ENCODE measurements at regions not wholly inside any gene's neighbourhood (a gene's known extent, or its start where the extent isn't known, plus 50 kb on each side); places are given as distances from the start of the nearest gene placed in this dataset.
A peak's percentile ranks its signal among the peaks of the same experiment; 100 is the strongest.

DNA sequence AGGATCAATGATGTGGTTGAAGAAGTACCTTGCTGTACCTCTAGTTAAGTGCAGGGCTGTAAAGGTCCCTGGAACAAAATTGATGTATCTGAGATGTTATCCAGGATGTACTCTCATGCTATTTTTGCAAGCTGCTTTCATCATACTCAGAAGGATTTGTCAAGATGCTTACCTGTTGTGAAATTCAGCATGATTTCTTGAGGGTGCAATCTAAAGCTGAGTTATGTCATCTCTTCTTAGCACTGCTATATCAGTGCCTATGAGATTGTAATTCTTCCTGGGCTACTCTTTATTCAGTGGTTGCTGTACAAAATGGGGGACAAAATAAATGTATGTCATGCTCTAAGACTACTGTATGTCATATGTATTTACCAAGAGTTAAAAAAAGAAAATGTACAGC lies 340.7 kb upstream of the LMO3 start:
- Histone ChIP-seq H3K4me3 (ENCODE audit: low read length) (no peak overlapping the region), H3K4me1 (ENCODE audit: control insufficient read depth, insufficient read depth, low read length) (no peaks in the 10 kb centered on the region), H3K27ac (ENCODE audit: low read length) (no peak overlapping the region), H3K27me3 (ENCODE audit: control insufficient read depth, insufficient read depth, low read length) (no peaks in the 10 kb centered on the region), H3K36me3 (ENCODE audit: control insufficient read depth, insufficient read depth, low read length) (no peaks in the 10 kb centered on the region), H3K9me3 (ENCODE audit: control insufficient read depth, low read depth, low read length) (no peaks in the 10 kb centered on the region)
- DNase-seq, result no peak

DNA sequence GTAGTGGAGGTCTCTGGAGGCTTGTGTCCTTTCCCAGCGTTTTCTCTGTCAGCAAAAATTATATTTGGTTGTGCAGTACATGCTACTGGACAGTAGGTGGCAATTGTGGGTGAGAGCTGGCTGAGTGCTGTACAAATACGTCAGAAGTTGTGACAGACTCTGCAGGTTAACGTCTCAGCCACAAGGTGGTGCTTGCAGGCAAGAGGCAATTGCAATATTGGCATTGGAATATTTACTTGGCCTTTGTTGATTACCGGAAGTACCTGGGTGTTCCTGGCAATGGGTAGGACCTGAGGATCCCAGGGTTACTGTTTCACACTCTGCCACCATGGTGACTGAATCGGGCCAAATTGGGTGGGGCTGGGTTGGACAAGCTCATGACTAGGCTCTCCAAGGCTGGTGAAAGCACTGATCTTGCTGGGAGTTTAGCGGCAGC lies 333.9 kb upstream of the LMO3 start:
- WGBS (ENCODE audit: insufficient coverage, low lambda C conversion rate), result no CpG with 5 or more reads among the region's 6 CpGs
- peak; percentile 3 for DNase-seq
- Histone ChIP-seq H3K4me1 (ENCODE audit: control insufficient read depth, insufficient read depth, low read length) (no peaks in the 10 kb centered on the region), H3K4me3 (ENCODE audit: low read length) (no peak overlapping the region), H3K36me3 (ENCODE audit: control insufficient read depth, insufficient read depth, low read length) (no peaks in the 10 kb centered on the region), H3K27ac (ENCODE audit: low read length) (no peak overlapping the region), H3K9me3 (ENCODE audit: control insufficient read depth, low read depth, low read length) (no peaks in the 10 kb centered on the region), H3K27me3 (ENCODE audit: control insufficient read depth, insufficient read depth, low read length) (no peaks in the 10 kb centered on the region)

DNA sequence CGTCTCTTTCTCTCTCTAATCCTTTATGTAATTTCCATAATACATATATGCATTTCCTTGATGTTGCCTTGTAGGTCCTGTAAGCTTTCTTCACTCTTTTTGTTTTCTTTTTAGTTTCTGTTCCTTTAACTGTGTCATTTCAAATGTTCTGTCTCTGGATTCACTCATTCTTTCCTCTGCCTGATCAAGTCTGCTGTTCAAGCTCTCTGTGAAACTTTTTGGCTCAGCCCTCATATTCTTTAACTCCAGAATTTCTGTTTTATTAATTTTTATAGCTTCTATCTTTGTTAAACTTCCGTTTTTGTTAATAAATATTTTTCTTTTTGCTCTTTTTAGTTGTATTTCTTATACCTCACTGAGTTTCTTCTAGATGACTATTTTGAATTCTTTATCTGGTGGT lies 321.3 kb upstream of the LMO3 start:
- Histone ChIP-seq H3K36me3 (ENCODE audit: control insufficient read depth, insufficient read depth, low read length) (no peaks in the 10 kb centered on the region), H3K4me3 (ENCODE audit: low read length) (no peak overlapping the region), H3K4me1 (ENCODE audit: control insufficient read depth, insufficient read depth, low read length) (no peaks in the 10 kb centered on the region), H3K9me3 (ENCODE audit: control insufficient read depth, low read depth, low read length) (peaks cover 5% of the 10 kb centered on the region), H3K27ac (ENCODE audit: low read length) (no peak overlapping the region), H3K27me3 (ENCODE audit: control insufficient read depth, insufficient read depth, low read length) (no peaks in the 10 kb centered on the region)
- WGBS (ENCODE audit: insufficient coverage, low lambda C conversion rate), result 92% methylated on average over 2 of the region's 2 CpGs
- DNase-seq, result no peak

GRCh38 chr12:16920451-16920850 lies 314.5 kb upstream of the LMO3 start:
- no peaks in the 10 kb centered on the region for H3K27me3 ChIP-seq (ENCODE audit: control insufficient read depth, insufficient read depth, low read length)

GRCh38 chr12:16919551-16919950 lies 313.6 kb upstream of the LMO3 start:
- no peak for DNase-seq
- H3K4me1 ChIP-seq (ENCODE audit: control insufficient read depth, insufficient read depth, low read length), result no peaks in the 10 kb centered on the region
- H3K27me3 ChIP-seq (ENCODE audit: control insufficient read depth, insufficient read depth, low read length), result no peaks in the 10 kb centered on the region
- H3K4me3 ChIP-seq (ENCODE audit: low read length), result no peak overlapping the region
- no peaks in the 10 kb centered on the region for H3K36me3 ChIP-seq (ENCODE audit: control insufficient read depth, insufficient read depth, low read length)
- peaks cover 2% of the 10 kb centered on the region for H3K9me3 ChIP-seq (ENCODE audit: control insufficient read depth, low read depth, low read length)
- H3K27ac ChIP-seq (ENCODE audit: low read length), result no peak overlapping the region

More at GRCh38 chr12:16920451-16920850, 314.5 kb upstream of the LMO3 start:
- peaks cover 2% of the 10 kb centered on the region for H3K9me3 ChIP-seq (ENCODE audit: control insufficient read depth, low read depth, low read length)
- no peaks in the 10 kb centered on the region for H3K36me3 ChIP-seq (ENCODE audit: control insufficient read depth, insufficient read depth, low read length)
- no peaks in the 10 kb centered on the region for H3K4me1 ChIP-seq (ENCODE audit: control insufficient read depth, insufficient read depth, low read length)
- DNase-seq, result no peak
- H3K4me3 ChIP-seq (ENCODE audit: low read length), result no peak overlapping the region
- WGBS (ENCODE audit: insufficient coverage, low lambda C conversion rate), result 100% methylated on average over 1 of the region's 1 CpG
- H3K27ac ChIP-seq (ENCODE audit: low read length), result no peak overlapping the region

DNA sequence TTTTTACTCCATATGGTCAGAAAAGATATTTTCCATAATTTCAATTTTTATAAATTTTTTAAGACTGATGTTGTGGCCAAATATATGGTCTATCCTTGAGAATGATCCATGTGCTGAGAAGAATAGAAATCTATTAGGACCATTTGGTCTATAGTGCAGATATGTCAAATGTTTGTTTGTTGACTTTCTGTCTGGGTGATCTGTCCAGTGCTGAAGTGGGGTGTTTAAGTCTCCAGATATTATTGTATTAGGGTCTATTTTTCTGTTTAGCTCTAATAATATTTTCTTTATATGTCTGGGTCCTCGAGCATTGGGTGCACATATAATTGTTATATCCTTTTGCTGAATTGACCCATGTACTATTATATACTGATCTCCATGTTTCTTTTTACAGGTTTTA lies 308.9 kb upstream of the LMO3 start:
- no CpG with 5 or more reads among the region's 1 CpG for WGBS (ENCODE audit: insufficient coverage, low lambda C conversion rate)
- H3K27ac ChIP-seq (ENCODE audit: low read length), result no peak overlapping the region

GRCh38 chr12:16913832-16914490 lies 308.0 kb upstream of the LMO3 start:
- H3K36me3 ChIP-seq (ENCODE audit: control insufficient read depth, insufficient read depth, low read length), result no peaks in the 10 kb centered on the region
- H3K9me3 ChIP-seq (ENCODE audit: control insufficient read depth, low read depth, low read length), result no peaks in the 10 kb centered on the region
- no peak overlapping the region for H3K27ac ChIP-seq (ENCODE audit: low read length)
- no peaks in the 10 kb centered on the region for H3K27me3 ChIP-seq (ENCODE audit: control insufficient read depth, insufficient read depth, low read length)
- H3K4me3 ChIP-seq (ENCODE audit: low read length), result no peak overlapping the region
- 40% methylated on average over 1 of the region's 1 CpG for WGBS (ENCODE audit: insufficient coverage, low lambda C conversion rate)
- H3K4me1 ChIP-seq (ENCODE audit: control insufficient read depth, insufficient read depth, low read length), result no peaks in the 10 kb centered on the region
- DNase-seq, result no peak

More for the DNA sequence above, 308.9 kb upstream of the LMO3 start:
- no peaks in the 10 kb centered on the region for H3K27me3 ChIP-seq (ENCODE audit: control insufficient read depth, insufficient read depth, low read length)
- H3K4me3 ChIP-seq (ENCODE audit: low read length), result no peak overlapping the region
- H3K9me3 ChIP-seq (ENCODE audit: control insufficient read depth, low read depth, low read length), result no peaks in the 10 kb centered on the region
- no peak for DNase-seq
- no peaks in the 10 kb centered on the region for H3K4me1 ChIP-seq (ENCODE audit: control insufficient read depth, insufficient read depth, low read length)
- no peaks in the 10 kb centered on the region for H3K36me3 ChIP-seq (ENCODE audit: control insufficient read depth, insufficient read depth, low read length)

DNA sequence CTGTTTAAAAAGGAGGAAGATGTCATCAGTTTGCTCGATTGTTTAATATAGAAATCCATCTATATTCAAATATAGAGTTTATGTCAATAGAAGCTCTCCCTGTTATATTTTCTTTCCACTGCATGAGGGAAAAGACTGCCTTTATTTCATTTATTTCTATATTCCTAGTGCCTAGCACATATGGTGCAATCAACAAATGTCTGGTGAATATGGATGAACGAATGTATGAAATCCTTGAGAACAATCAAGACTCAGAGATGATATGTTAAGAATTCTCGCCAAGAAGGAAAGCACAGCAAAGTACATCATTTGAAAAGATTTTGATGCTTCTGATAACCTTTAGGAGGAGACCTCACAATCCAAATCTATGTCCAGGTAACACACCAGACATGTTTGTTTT lies 296.0 kb upstream of the LMO3 start:
- DNase-seq, result no peak
- H3K27ac ChIP-seq (ENCODE audit: low read length), result no peak overlapping the region
- 83% methylated on average over 1 of the region's 3 CpGs for WGBS (ENCODE audit: insufficient coverage, low lambda C conversion rate)
- no peaks in the 10 kb centered on the region for H3K36me3 ChIP-seq (ENCODE audit: control insufficient read depth, insufficient read depth, low read length)
- no peak overlapping the region for H3K4me3 ChIP-seq (ENCODE audit: low read length)
- H3K9me3 ChIP-seq (ENCODE audit: control insufficient read depth, low read depth, low read length), result no peaks in the 10 kb centered on the region
- no peaks in the 10 kb centered on the region for H3K27me3 ChIP-seq (ENCODE audit: control insufficient read depth, insufficient read depth, low read length)
- no peaks in the 10 kb centered on the region for H3K4me1 ChIP-seq (ENCODE audit: control insufficient read depth, insufficient read depth, low read length)

- Histone ChIP-seq H3K27ac (ENCODE audit: low read length) (no peak overlapping the region), H3K4me1 (ENCODE audit: control insufficient read depth, insufficient read depth, low read length) (no peaks in the 10 kb centered on the region), H3K27me3 (ENCODE audit: control insufficient read depth, insufficient read depth, low read length) (no peaks in the 10 kb centered on the region), H3K36me3 (ENCODE audit: control insufficient read depth, insufficient read depth, low read length) (no peaks in the 10 kb centered on the region), H3K9me3 (ENCODE audit: control insufficient read depth, low read depth, low read length) (no peaks in the 10 kb centered on the region), H3K4me3 (ENCODE audit: low read length) (no peak overlapping the region)
- WGBS (ENCODE audit: insufficient coverage, low lambda C conversion rate), result 73% methylated on average over 3 of the region's 14 CpGs
- DNase-seq, result no peak
Observed at GRCh38 chr12:16893426-16893825, 287.5 kb upstream of the LMO3 start.

GRCh38 chr12:16891673-16892072 lies 285.7 kb upstream of the LMO3 start:
- no peak for DNase-seq
- Histone ChIP-seq H3K9me3 (ENCODE audit: control insufficient read depth, low read depth, low read length) (no peaks in the 10 kb centered on the region), H3K27me3 (ENCODE audit: control insufficient read depth, insufficient read depth, low read length) (no peaks in the 10 kb centered on the region)

DNA sequence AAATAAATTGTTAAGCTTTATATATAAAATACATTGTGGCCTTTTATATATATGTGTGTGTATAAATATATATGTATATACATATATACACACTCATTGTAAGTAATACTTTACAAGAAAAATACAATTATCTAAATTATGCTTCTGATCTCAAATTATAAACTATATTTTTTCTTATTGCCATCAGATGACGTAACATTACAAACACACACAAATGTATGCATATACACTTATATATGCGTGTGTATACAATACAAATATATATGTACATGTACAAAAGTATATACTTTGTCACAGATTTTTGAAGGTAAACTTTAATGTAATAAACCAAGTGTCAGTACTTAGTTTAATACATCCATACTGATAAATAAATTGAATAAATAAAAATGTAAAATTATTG lies 278.9 kb upstream of the LMO3 start:
- Histone ChIP-seq H3K27me3 (ENCODE audit: control insufficient read depth, insufficient read depth, low read length) (no peaks in the 10 kb centered on the region), H3K27ac (ENCODE audit: low read length) (no peak overlapping the region), H3K4me1 (ENCODE audit: control insufficient read depth, insufficient read depth, low read length) (no peaks in the 10 kb centered on the region), H3K4me3 (ENCODE audit: low read length) (no peak overlapping the region), H3K36me3 (ENCODE audit: control insufficient read depth, insufficient read depth, low read length) (no peaks in the 10 kb centered on the region), H3K9me3 (ENCODE audit: control insufficient read depth, low read depth, low read length) (no peaks in the 10 kb centered on the region)
- no CpG with 5 or more reads among the region's 2 CpGs for WGBS (ENCODE audit: insufficient coverage, low lambda C conversion rate)
- no peak for DNase-seq

More at GRCh38 chr12:16891673-16892072, 285.7 kb upstream of the LMO3 start:
- Histone ChIP-seq H3K36me3 (ENCODE audit: control insufficient read depth, insufficient read depth, low read length) (no peaks in the 10 kb centered on the region), H3K27ac (ENCODE audit: low read length) (no peak overlapping the region), H3K4me3 (ENCODE audit: low read length) (no peak overlapping the region), H3K4me1 (ENCODE audit: control insufficient read depth, insufficient read depth, low read length) (no peaks in the 10 kb centered on the region)

Measured in large intestine (tissue), 3 donors.